ENCODE measurements at regions not wholly inside any gene's neighbourhood (a gene's known extent, or its start where the extent isn't known, plus 50 kb on each side); places are given as distances from the start of the nearest gene placed in this dataset.

GRCh38 chr2:8568543-8569302 is 113.1 kb upstream of the ID2 start:
- TF ChIP-seq EZH2 (IDR thresholded peaks at IDR 0.05; ENCODE audit: borderline replicate concordance, low read depth, low read length, poor library complexity, severe bottlenecking) (no peak), CTCF (conservative IDR thresholded peaks at IDR 0.05; ENCODE audit: low read depth, low read length) (no peak)
- no peaks in the 10 kb centered on the region for H3K27me3 ChIP-seq (replicated peaks; ENCODE audit: insufficient read depth, low read depth, low read length, poor library complexity)
- H3K27ac ChIP-seq (ENCODE audit: low read depth, low read length, poor library complexity, severe bottlenecking), result no peak overlapping the region
- H3K4me1 ChIP-seq (ENCODE audit: insufficient read depth, low read length, poor library complexity, severe bottlenecking), result no peaks in the 10 kb centered on the region
- BruUV-seq (replicated peaks), result no TSS peak
- no peak for DNase-seq (ENCODE audit: low spot score)
- ChIA-PET POLR2A (ENCODE audit: low non-redundant PET) (no interaction called here), CTCF (no interaction called here)
- no peak overlapping the region for H3K4me3 ChIP-seq (ENCODE audit: low read depth, low read length, poor library complexity, severe bottlenecking)
- H3K36me3 ChIP-seq (ENCODE audit: insufficient read depth, low read length, poor library complexity, severe bottlenecking), result no peaks in the 10 kb centered on the region
- intact Hi-C loops (cut with micrococcal nuclease; ENCODE audit: unreplicated experiment), result no loop called here
- H3K9me3 ChIP-seq (ENCODE audit: low read depth, low read length, poor library complexity, severe bottlenecking), result no peaks in the 10 kb centered on the region

- intact Hi-C loops (cut with micrococcal nuclease; ENCODE audit: unreplicated experiment), result no loop called here
- BruUV-seq (replicated peaks), result no TSS peak
- POLR2A ChIA-PET (ENCODE audit: low non-redundant PET), result interaction anchor here (0.5 kb wide), 1 partner anchor 630 kb away, joined by 4 read pairs; no protein-coding TSS in a partner anchor
- H3K4me1 ChIP-seq (ENCODE audit: insufficient read depth, low read length, poor library complexity, severe bottlenecking), result no peaks in the 10 kb centered on the region
- TF ChIP-seq EZH2 (IDR thresholded peaks at IDR 0.05; ENCODE audit: borderline replicate concordance, low read depth, low read length, poor library complexity, severe bottlenecking), result no peak
- no peak for TF ChIP-seq CTCF (conservative IDR thresholded peaks at IDR 0.05; ENCODE audit: low read depth, low read length)
- no peak overlapping the region for H3K27ac ChIP-seq (ENCODE audit: low read depth, low read length, poor library complexity, severe bottlenecking)
- CTCF ChIA-PET, result no interaction called here
- no peaks in the 10 kb centered on the region for H3K9me3 ChIP-seq (ENCODE audit: low read depth, low read length, poor library complexity, severe bottlenecking)
- H3K36me3 ChIP-seq (ENCODE audit: insufficient read depth, low read length, poor library complexity, severe bottlenecking), result no peaks in the 10 kb centered on the region
- DNase-seq (ENCODE audit: low spot score), result no peak
- no peak overlapping the region for H3K4me3 ChIP-seq (ENCODE audit: low read depth, low read length, poor library complexity, severe bottlenecking)
- no peaks in the 10 kb centered on the region for H3K27me3 ChIP-seq (replicated peaks; ENCODE audit: insufficient read depth, low read depth, low read length, poor library complexity)
Observed at GRCh38 chr2:8569332-8569930, 112.4 kb upstream of the ID2 start.

- intact Hi-C loops (cut with micrococcal nuclease; ENCODE audit: unreplicated experiment), result no loop called here
Observed at GRCh38 chr2:8570637-8571036, 111.2 kb upstream of the ID2 start.

More at GRCh38 chr2:8570637-8571036, 111.2 kb upstream of the ID2 start:
- Histone ChIP-seq H3K4me1 (ENCODE audit: insufficient read depth, low read length, poor library complexity, severe bottlenecking) (no peaks in the 10 kb centered on the region), H3K27me3 (replicated peaks; ENCODE audit: insufficient read depth, low read depth, low read length, poor library complexity) (no peaks in the 10 kb centered on the region), H3K27ac (ENCODE audit: low read depth, low read length, poor library complexity, severe bottlenecking) (no peak overlapping the region), H3K36me3 (ENCODE audit: insufficient read depth, low read length, poor library complexity, severe bottlenecking) (no peaks in the 10 kb centered on the region), H3K4me3 (ENCODE audit: low read depth, low read length, poor library complexity, severe bottlenecking) (no peak overlapping the region), H3K9me3 (ENCODE audit: low read depth, low read length, poor library complexity, severe bottlenecking) (no peaks in the 10 kb centered on the region)
- POLR2A ChIA-PET (ENCODE audit: low non-redundant PET), result no interaction called here
- no TSS peak for BruUV-seq (replicated peaks)
- CTCF ChIA-PET, result no interaction called here
- no peak for DNase-seq (ENCODE audit: low spot score)
- no peak for TF ChIP-seq CTCF (conservative IDR thresholded peaks at IDR 0.05; ENCODE audit: low read depth, low read length)
- TF ChIP-seq EZH2 (IDR thresholded peaks at IDR 0.05; ENCODE audit: borderline replicate concordance, low read depth, low read length, poor library complexity, severe bottlenecking), result no peak
